ENCODE measurements at regions not wholly inside any gene's neighbourhood (a gene's known extent, or its start where the extent isn't known, plus 50 kb on each side); places are given as distances from the start of the nearest gene placed in this dataset.

DNA sequence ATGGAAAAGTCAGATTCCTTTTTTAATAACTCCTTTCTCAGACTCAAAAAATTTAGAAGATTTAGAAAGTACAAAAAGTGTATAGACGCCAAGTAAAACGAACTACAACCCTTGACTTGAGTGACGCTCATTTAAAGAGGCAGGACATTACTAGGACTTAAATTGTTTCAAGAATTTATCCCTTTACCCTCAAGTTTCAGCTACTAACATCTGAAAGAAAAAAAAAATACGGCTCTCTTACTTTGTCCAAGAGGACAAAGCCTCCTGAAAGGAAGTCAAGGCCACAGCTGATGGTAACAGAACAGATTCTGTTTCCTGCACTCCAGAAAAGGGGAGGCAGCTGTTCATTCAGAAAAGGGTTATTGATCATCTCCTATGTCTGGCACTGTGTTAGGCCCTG is 57.6 kb upstream of the PKDCC start:
- DNase-seq = no peak

DNA sequence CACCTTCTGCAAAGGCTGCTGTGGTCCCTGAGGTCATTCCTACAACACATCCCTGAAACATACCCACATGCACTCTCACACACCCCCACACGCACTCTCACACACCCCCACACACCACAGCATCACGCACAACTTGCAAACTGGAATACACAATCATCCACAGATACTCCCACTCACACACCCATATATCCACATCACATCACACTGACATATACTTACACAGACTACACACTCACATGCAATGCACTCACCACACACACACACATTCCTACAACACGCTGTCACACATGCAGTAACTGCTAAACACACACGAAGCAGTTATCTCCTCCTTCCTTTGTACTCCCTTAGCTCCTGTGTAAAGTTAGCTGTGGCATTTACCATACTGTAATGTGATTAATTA is 57.1 kb upstream of the PKDCC start:
- DNase-seq = no peak

DNA sequence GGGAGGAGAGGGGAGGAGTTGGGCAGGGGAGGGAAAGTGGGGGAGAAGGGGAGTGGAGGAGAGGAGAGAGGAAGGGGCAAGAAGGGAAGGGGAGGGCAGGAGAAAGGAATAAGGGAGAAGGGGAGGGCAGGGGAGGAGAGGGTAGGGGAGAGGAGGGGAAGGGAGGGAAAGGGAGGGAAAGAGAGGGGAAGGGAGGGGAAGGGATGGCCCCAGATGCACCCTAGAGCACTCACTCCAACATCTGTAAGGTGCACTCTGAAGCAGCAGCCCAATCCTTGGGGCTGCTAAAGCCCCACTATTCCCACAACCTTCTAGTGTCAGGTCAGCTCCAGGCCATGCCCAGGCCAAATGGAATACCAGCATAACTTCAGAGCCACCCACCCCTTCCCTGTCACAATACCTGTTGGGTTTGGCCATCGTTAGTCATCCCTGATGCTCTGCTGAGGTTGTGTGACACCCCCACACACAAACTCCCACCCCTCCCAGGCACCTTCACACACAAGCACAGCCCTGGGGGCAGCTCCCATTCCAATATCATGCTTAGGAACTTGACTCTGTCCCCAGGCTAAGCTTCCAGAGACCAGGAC is 55.7 kb upstream of the PKDCC start:
- no peak for DNase-seq

DNA sequence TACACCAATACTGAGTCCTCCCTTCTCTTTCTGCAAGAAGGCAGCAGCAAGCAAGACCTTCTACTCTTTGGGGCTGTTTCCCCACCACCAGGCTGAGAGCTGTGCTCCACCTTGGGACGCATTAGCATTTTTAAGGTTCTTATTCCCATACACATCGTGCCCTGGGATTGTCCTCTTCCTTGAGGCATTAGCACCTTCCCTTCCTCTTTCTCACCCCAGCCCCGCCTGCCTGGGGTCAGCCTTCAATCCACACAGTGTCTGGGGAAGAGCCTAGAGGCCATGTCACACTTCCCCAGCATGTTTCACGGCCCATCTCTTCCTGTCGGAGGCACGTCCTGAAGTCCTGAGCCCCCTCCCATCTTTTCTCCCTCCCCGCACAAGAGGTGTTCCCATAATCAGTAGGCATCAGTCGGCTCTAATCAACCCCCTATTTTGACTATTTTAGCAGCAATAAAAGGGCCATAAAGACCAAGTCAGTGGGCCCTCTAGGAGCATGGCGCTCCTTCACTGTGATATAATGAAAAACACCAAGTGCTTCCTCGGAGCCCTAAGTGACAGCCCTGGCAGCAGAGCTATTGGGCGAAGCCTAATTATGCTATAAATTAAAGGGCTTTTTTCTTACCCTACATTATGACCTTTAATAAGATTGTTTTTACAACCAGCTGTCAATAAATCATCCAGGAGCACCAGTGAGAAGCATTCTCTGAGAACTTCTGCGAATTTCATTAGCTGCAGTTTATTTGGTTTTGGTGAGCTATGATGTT is 55.0 kb upstream of the PKDCC start:
- no peak for DNase-seq

DNA sequence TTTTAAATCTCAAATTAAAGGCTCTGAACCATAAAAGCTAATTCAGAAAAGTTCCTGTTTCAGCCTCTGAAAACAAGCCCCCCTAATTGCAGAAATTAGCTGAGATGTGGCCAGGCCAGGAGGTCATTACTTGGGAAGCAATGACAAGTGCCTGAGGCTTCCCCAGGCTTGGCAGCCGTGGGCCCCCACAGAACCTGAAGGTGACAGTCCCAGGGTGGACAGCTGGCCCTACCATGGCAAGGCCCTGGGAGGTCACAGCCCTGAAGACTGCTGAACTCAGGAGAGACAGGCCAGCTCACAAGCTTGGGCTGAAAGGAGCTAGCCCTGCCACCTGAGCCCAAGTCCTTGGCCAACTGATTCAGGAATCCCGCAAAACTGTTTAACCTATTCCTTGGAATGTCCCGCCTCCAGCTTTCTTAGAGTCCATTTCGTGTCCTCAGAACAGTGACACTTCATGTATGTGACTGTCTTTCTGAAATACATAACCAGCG is 54.3 kb upstream of the PKDCC start:
- DNase-seq = no peak

DNA sequence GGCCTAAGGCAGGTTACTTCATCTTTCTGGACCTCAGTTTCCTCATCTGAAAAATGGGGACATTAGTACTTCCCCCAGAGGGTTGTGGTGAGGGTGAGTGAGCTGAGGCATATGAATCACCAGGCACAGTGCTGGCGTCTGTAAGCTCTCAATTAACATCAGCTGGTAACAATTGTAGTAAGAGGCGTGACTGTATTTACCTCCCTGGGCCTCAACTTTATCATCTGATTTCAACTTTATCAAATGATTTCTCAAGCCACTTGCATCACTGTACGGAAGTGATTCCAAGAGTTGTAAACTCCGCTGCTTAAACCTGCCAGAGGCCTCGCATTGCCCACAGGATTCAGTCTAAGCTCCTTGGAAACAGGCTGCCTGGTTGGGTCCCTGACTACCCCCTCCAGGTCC is 53.6 kb upstream of the PKDCC start:
- DNase-seq = no peak

DNA sequence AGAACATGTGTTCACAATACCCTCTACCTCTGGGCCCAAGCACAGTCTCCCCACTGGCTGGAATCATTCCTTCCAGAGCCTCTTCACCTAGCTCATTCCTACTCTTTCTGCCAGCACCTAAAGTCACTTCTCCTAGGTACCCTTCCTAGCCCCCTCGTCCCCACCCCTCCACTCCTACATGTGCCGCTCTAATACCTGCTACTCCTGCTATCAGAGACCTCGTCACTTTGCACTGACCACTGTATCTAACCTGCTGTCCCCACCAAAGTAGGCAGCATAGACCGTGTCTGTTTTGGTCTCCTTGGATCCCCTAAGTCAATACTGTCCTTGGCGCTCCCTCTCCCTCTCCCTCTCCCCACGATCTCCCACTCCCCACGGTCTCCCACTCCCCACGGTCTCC is 53.2 kb upstream of the PKDCC start:
- DNase-seq = no peak

DNA sequence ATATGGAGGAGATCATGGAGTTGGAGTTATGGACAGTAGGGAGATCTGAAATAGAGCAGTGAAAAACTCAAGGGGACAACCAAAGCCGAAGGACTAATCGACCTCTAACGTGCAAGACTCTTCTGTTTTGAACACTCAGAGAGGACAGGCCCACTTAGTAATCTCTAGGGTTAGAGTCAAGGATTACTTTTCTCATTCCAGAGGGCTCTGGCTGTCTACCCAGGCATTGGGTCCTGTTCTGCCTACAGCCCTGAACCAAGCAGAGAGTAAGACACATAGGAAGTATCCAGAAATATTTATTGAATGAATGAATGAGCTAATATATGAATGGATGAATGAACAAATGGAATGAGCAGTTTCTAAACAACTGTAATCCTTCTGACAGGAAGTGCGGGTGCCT is 50.3 kb upstream of the PKDCC start:
- no peak for DNase-seq
